B cell (primary cell): ENCODE measurements at regions not wholly inside any gene's neighbourhood (a gene's known extent, or its start where the extent isn't known, plus 50 kb on each side); places are given as distances from the start of the nearest gene placed in this dataset.

Source experiments
- CTCF ChIP-seq: fragments of 200-600 bp; IDR thresholded peaks from one replicate; pipeline ENCODE4 v1.8.0; 2022; ENCODE audit warnings: antibody characterized with exemption, mild to moderate bottlenecking
- EZH2 ChIP-seq: IDR thresholded peaks from 2 replicates; pipeline ENCODE4 v1.6.1; 2012; ENCODE audit warnings: borderline replicate concordance, low read depth, mild to moderate bottlenecking, moderate library complexity, low read length; ENCODE audit not compliant: insufficient read depth, poor library complexity, severe bottlenecking

DNA sequence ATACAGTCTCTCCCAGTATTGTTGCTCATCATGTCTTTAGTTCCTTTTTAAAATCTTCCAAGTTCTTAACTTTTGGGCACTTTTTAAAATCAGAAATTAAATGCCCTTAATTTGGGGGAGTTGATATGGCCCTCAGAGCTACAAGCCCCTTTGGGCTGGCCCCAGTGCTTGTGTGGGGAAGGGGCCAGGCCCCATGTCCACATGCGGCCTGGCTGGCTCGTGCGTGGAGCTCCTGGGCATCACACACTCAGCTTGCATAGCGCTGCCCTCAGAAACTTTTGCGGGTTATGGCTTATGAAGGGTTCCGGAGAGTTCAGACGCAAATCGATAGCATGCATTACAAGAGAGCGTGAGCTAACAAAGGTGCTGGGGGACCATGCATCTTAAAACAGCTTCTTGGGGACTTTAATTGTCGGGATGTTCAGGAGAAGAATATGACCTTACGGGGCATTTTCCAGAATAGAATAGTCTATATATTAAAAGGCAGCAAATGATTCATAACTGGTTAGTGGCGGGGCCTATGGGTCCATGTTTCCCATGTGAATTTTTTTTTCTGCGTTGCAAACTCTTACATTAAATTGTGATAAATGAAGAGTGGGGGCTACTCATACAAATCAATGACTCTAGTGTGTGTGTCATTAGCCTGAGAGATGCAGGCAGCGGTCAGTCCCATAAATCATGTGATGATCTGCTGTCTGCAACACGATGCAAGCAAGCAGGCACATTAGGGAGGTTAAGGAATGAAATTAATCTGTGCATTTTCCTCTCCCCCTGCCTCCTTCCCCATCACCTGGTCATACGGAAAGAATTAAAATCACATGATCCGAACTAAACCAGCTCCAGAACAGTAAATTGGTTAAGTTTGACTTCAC is 185.8 kb upstream of the TSHZ3 start:
- TF ChIP-seq CTCF (no peak), EZH2 (no peak)
